MM.1S (cell line): ENCODE measurements at regions not wholly inside any gene's neighbourhood (a gene's known extent, or its start where the extent isn't known, plus 50 kb on each side); places are given as distances from the start of the nearest gene placed in this dataset.
"Not testable (repeated sequence)": the region's sequence is repeated elsewhere in the genome, so short reads cannot be mapped to it uniquely, and the experiment has no call there.

Experiments
- DNase-seq: peaks from one replicate; pipeline ENCODE4 v3.0.0-alpha.2; 2015
- H2AFZ ChIP-seq: fragments of 300-600 bp; sonication (generic); 2 replicates; pipeline ENCODE4 v1.6.0; 2016; ENCODE audit warnings: antibody characterized with exemption, low read length
- H3F3A ChIP-seq: fragments of 300-600 bp; sonication (generic); 2 replicates; pipeline ENCODE4 v1.6.1; 2016; ENCODE audit warnings: mild to moderate bottlenecking, antibody characterized with exemption, low read length, moderate library complexity, mixed read lengths; ENCODE audit not compliant: insufficient read depth
- H3K27ac ChIP-seq: fragments of 300-600 bp; sonication (generic); 2 replicates; pipeline ENCODE4 v1.5.1; 2016; ENCODE audit warnings: mild to moderate bottlenecking, low read length
- H3K27me3 ChIP-seq: fragments of 300-600 bp; sonication (generic); replicated peaks from 2 replicates; pipeline ENCODE4 v1.6.0; 2016; ENCODE audit warnings: low read length; ENCODE audit not compliant: insufficient read depth
- H3K36me3 ChIP-seq: fragments of 300-600 bp; sonication (generic); replicated peaks from 2 replicates; pipeline ENCODE4 v1.6.1; 2016; ENCODE audit warnings: mild to moderate bottlenecking, low read length, mixed read lengths; ENCODE audit not compliant: insufficient read depth
- H3K4me1 ChIP-seq: fragments of 300-600 bp; sonication (generic); 2 replicates; pipeline ENCODE4 v1.6.1; 2016; ENCODE audit warnings: low read length, mixed read lengths
- H3K4me2 ChIP-seq: fragments of 300-600 bp; sonication (generic); 2 replicates; pipeline ENCODE4 v1.6.0; 2016; ENCODE audit warnings: low read depth, low read length
- H3K4me3 ChIP-seq: fragments of 300-600 bp; sonication (generic); 2 replicates; pipeline ENCODE4 v1.5.1; 2016; ENCODE audit warnings: low read length, mixed read lengths
- H3K79me2 ChIP-seq: fragments of 300-600 bp; sonication (generic); 2 replicates; pipeline ENCODE4 v1.6.1; 2016; ENCODE audit warnings: mixed run types, low read length, mixed read lengths
- H3K9ac ChIP-seq: fragments of 300-600 bp; sonication (generic); 2 replicates; pipeline ENCODE4 v1.6.1; 2016; ENCODE audit warnings: low read length, mixed read lengths
- H3K9me2 ChIP-seq: fragments of 300-600 bp; sonication (generic); replicated peaks from 2 replicates; pipeline ENCODE4 v1.6.1; 2016; ENCODE audit warnings: mild to moderate bottlenecking, low read length, mixed read lengths; ENCODE audit not compliant: insufficient read depth
- H3K9me3 ChIP-seq: fragments of 300-600 bp; sonication (generic); replicated peaks from 2 replicates; pipeline ENCODE4 v1.6.1; 2016; ENCODE audit warnings: mild to moderate bottlenecking, low read length, mixed read lengths; ENCODE audit not compliant: insufficient read depth
- H4K20me1 ChIP-seq: fragments of 300-600 bp; sonication (generic); 2 replicates; pipeline ENCODE4 v1.6.1; 2016; ENCODE audit warnings: mild to moderate bottlenecking, low read length, moderate library complexity, mixed read lengths; ENCODE audit not compliant: insufficient read depth
- EZH2 ChIP-seq: fragments of 300-600 bp; sonication (generic); optimal IDR thresholded peaks from 2 replicates; pipeline ENCODE3; 2017; ENCODE audit warnings: low read depth, mild to moderate bottlenecking, antibody characterized with exemption, low read length, mixed read lengths
- EZH2phosphoT487 ChIP-seq: fragments of 300-600 bp; sonication (generic); IDR thresholded peaks from 2 replicates; pipeline ENCODE4 v1.6.1; 2018; ENCODE audit warnings: antibody characterized with exemption, low read length
- TF ChIP-seq, protein P1 (sequence below): fragments of 300-600 bp; sonication (generic); IDR thresholded peaks from 2 replicates; pipeline ENCODE4 v1.5.1; 2016; ENCODE audit warnings: antibody characterized with exemption, low read length, mixed read lengths

GRCh38 chr18:11357678-11358077 lies 208.3 kb upstream of the PIEZO2 start:
- no peak for TF ChIP-seq EZH2phosphoT487
- TF ChIP-seq, protein P1, sequence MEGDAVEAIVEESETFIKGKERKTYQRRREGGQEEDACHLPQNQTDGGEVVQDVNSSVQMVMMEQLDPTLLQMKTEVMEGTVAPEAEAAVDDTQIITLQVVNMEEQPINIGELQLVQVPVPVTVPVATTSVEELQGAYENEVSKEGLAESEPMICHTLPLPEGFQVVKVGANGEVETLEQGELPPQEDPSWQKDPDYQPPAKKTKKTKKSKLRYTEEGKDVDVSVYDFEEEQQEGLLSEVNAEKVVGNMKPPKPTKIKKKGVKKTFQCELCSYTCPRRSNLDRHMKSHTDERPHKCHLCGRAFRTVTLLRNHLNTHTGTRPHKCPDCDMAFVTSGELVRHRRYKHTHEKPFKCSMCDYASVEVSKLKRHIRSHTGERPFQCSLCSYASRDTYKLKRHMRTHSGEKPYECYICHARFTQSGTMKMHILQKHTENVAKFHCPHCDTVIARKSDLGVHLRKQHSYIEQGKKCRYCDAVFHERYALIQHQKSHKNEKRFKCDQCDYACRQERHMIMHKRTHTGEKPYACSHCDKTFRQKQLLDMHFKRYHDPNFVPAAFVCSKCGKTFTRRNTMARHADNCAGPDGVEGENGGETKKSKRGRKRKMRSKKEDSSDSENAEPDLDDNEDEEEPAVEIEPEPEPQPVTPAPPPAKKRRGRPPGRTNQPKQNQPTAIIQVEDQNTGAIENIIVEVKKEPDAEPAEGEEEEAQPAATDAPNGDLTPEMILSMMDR: no peak
- TF ChIP-seq EZH2: no peak
- H2AFZ ChIP-seq: no peak overlapping the region

DNA sequence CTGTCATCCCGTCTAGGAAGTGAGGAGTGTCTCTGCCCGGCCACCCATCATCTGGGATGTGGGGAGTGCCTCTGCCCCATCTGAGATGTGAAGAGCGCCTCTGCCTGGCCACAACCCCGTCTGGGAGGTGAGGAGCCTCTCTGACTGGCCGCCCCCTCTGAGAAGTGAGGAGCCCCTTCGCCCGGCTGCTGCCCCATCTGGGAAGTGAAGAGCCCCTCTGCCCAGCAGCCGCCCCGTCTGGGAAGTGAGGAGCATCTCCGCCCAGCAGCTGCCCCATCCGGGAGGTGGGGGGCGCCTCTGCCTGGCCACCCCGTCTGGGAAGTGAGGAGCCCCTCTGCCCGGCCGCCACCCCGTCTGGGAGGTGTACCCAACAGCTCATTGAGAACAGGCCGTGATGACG lies 195.2 kb upstream of the PIEZO2 start:
- H3K36me3 ChIP-seq, H3K4me2 ChIP-seq, H3K9me2 ChIP-seq, DNase-seq, H3K4me1 ChIP-seq, H3K27me3 ChIP-seq, H2AFZ ChIP-seq, H4K20me1 ChIP-seq, H3K9me3 ChIP-seq, H3K79me2 ChIP-seq, H3K4me3 ChIP-seq, H3K9ac ChIP-seq, H3F3A ChIP-seq, H3K27ac ChIP-seq: not testable (repeated sequence)

More at GRCh38 chr18:11357678-11358077, 208.3 kb upstream of the PIEZO2 start:
- Histone ChIP-seq H3K79me2 (no peaks in the 10 kb centered on the region), H3F3A (no peaks in the 10 kb centered on the region), H4K20me1 (no peaks in the 10 kb centered on the region), H3K9me2 (no peaks in the 10 kb centered on the region), H3K9ac (no peak overlapping the region), H3K36me3 (no peaks in the 10 kb centered on the region), H3K4me3 (no peak overlapping the region), H3K27ac (no peak overlapping the region), H3K27me3 (no peaks in the 10 kb centered on the region), H3K4me1 (no peaks in the 10 kb centered on the region), H3K4me2 (no peak overlapping the region), H3K9me3 (no peaks in the 10 kb centered on the region)
- DNase-seq: no peak

DNA sequence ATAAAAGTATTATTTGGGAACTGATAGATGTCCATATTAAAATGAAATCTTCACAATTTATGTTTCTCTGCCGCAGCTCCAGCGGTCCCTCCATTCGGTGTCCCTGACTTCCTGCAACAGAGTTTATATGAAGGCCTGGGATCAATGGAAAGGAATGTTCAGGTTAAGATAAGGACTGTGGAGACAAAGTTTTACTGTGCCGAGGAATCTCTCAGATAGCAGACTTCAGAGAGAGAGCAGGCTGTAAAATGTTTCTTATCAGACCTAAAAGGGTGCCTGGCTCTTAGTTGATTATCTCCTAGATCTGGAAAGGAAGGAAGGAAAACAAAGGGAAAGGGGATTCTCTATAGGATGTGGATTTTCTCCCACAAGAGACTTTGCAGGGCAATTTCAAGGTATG lies 193.7 kb upstream of the PIEZO2 start:
- Histone ChIP-seq H4K20me1 (no peaks in the 10 kb centered on the region), H3K9me3 (no peaks in the 10 kb centered on the region), H3K4me3 (no peak overlapping the region), H3K9me2 (no peaks in the 10 kb centered on the region), H3K4me1 (no peaks in the 10 kb centered on the region), H3K36me3 (no peaks in the 10 kb centered on the region), H3K9ac (no peak overlapping the region), H3K4me2 (no peak overlapping the region), H3F3A (no peaks in the 10 kb centered on the region), H2AFZ (no peak overlapping the region), H3K79me2 (no peaks in the 10 kb centered on the region), H3K27ac (no peak overlapping the region), H3K27me3 (no peaks in the 10 kb centered on the region)
- TF ChIP-seq, protein P1: no peak
- TF ChIP-seq EZH2: no peak
- no peak for TF ChIP-seq EZH2phosphoT487
- DNase-seq: no peak

DNA sequence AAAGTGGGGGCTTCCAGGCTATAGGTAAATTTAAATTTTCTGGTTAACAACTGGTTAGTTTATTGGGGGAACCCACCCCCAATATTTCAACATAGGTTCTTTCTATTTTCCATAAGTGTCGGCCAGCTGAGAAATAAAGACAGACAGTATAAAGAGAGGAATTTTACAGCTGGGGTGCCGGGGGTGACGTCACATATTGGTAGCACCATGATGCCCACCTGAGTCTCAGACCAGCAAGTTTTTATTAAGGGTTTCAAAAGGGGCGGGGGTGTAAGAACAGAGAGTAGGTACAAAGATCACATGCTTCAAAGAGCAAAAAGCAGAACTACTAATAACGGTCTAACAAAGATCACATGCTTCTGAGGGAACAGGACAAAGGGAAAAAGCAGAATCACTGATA lies 192.7 kb upstream of the PIEZO2 start:
- H3K27me3 ChIP-seq, DNase-seq, H3F3A ChIP-seq, H3K79me2 ChIP-seq, H3K4me2 ChIP-seq, H3K9ac ChIP-seq, H3K36me3 ChIP-seq, H3K4me1 ChIP-seq, H3K9me2 ChIP-seq, H3K9me3 ChIP-seq, H4K20me1 ChIP-seq, H3K27ac ChIP-seq, H3K4me3 ChIP-seq, H2AFZ ChIP-seq: not testable (repeated sequence)
